ENCODE measurements at regions not wholly inside any gene's neighbourhood (a gene's known extent, or its start where the extent isn't known, plus 50 kb on each side); places are given as distances from the start of the nearest gene placed in this dataset.

DNA sequence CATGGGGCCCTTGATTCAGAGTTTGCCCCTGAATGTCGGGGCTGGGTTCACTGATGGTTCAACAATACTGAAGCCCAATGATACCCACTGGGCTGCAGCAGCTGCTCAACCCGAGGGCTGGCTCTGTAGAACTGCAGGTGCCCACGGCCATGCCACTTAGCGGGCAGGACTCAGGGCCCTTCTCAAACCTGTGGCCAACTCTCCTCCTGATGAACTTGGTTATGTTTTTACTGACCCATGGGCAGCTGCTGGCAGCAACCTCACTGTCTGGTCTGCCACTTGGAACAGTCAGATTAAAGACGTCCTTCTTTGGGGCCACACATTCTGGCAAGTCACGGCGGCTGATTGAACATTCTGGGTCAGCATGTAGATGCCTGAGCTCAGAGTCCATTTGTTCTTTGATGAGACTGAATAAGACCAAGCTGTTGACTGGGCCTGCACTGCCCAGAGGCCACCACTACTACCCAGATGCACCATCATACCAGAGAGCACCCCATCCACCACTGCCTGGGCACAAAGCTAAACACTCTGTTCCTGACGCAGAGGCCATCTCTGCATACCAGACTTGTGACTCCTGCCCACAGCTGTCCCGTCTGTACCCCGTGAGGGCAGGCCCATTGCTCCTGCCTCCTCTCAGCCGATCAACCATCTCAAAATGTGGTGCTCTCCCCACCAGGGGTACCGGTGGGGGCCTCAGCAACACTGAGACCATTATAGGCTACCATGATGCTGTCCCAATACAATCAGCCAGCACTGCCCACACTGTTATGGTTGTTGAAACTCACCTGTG, 67.8 kb downstream of the SHANK2 start (continued):
- no peak for TF ChIP-seq ZNF133 (tag by site-specific recombination; IDR thresholded peaks at IDR 0.05)
- TF ChIP-seq, protein P1, sequence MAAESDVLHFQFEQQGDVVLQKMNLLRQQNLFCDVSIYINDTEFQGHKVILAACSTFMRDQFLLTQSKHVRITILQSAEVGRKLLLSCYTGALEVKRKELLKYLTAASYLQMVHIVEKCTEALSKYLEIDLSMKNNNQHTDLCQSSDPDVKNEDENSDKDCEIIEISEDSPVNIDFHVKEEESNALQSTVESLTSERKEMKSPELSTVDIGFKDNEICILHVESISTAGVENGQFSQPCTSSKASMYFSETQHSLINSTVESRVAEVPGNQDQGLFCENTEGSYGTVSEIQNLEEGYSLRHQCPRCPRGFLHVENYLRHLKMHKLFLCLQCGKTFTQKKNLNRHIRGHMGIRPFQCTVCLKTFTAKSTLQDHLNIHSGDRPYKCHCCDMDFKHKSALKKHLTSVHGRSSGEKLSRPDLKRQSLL (tag by site-specific recombination; IDR thresholded peaks at IDR 0.05), result no peak
- no peak for TF ChIP-seq ZNF423 (tag by site-specific recombination; IDR thresholded peaks at IDR 0.05)
- TF ChIP-seq ZNF433 (tag by site-specific recombination; IDR thresholded peaks at IDR 0.05; ENCODE audit: low read depth), result no peak
- TF ChIP-seq ZBTB1 (tag by site-specific recombination; IDR thresholded peaks at IDR 0.05), result no peak
- no peak for TF ChIP-seq ZNF621 (tag by site-specific recombination; IDR thresholded peaks at IDR 0.05)

DNA sequence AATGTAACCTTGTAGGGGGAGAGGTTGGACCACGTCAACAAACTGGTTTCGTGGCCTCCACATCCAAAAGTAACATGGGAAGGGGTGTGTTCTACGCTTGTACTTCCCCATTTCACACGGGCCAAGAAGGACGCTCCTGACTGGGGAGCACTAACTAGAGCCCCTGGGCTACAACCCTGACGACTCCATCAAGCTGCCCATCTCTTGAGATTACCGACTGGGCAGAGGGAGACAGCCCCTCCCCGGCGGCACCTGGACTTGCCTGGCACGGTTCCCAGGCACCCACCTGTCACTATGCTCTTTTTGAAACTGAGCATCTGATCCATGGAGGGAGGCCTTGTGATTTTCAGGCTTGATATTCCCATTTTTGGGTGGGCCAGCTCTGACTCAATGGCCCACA, 68.5 kb downstream of the SHANK2 start:
- Histone ChIP-seq H3K9me3 (ENCODE audit: control insufficient read depth, insufficient read depth, low read depth, low read length) (no peaks in the 10 kb centered on the region), H3K4me3 (ENCODE audit: low read depth, low read length) (no peak overlapping the region), H3K4me1 (ENCODE audit: control insufficient read depth, insufficient read depth, low read length) (no peaks in the 10 kb centered on the region), H3K36me3 (ENCODE audit: control insufficient read depth in 2 of 2, insufficient read depth in 1 of 2, low read length in 2 of 2) (no peaks in the 10 kb centered on the region), H3K27ac (ENCODE audit: extremely low read depth, low read depth, low read length) (no peak overlapping the region)
- POLR2A ChIA-PET, result no interaction called here
- CTCF ChIA-PET, result no interaction called here
- TF ChIP-seq, protein P2, sequence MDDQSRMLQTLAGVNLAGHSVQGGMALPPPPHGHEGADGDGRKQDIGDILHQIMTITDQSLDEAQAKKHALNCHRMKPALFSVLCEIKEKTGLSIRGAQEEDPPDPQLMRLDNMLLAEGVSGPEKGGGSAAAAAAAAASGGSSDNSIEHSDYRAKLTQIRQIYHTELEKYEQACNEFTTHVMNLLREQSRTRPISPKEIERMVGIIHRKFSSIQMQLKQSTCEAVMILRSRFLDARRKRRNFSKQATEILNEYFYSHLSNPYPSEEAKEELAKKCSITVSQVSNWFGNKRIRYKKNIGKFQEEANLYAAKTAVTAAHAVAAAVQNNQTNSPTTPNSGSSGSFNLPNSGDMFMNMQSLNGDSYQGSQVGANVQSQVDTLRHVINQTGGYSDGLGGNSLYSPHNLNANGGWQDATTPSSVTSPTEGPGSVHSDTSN (CRISPR knock-in tag; IDR thresholded peaks at IDR 0.05), result no peak
- TF ChIP-seq ZNF221 (tag by site-specific recombination; IDR thresholded peaks at IDR 0.05; ENCODE audit: borderline replicate concordance), result no peak
- no peak for TF ChIP-seq ZNF24 (tag by site-specific recombination; IDR thresholded peaks at IDR 0.05)
- no peak for TF ChIP-seq ZNF274 (IDR thresholded peaks at IDR 0.05; ENCODE audit: low read length)
- TF ChIP-seq ZNF274 (tag by site-specific recombination; IDR thresholded peaks at IDR 0.05; ENCODE audit: borderline replicate concordance), result no peak
- no peak for TF ChIP-seq ZNF660 (tag by site-specific recombination; IDR thresholded peaks at IDR 0.05)
- no peak for TF ChIP-seq ZNF621 (tag by site-specific recombination; IDR thresholded peaks at IDR 0.05)
- TF ChIP-seq ZNF704 (tag by site-specific recombination; IDR thresholded peaks at IDR 0.05), result no peak
- no peak for TF ChIP-seq ZNF423 (tag by site-specific recombination; IDR thresholded peaks at IDR 0.05)
- TF ChIP-seq, protein P3, sequence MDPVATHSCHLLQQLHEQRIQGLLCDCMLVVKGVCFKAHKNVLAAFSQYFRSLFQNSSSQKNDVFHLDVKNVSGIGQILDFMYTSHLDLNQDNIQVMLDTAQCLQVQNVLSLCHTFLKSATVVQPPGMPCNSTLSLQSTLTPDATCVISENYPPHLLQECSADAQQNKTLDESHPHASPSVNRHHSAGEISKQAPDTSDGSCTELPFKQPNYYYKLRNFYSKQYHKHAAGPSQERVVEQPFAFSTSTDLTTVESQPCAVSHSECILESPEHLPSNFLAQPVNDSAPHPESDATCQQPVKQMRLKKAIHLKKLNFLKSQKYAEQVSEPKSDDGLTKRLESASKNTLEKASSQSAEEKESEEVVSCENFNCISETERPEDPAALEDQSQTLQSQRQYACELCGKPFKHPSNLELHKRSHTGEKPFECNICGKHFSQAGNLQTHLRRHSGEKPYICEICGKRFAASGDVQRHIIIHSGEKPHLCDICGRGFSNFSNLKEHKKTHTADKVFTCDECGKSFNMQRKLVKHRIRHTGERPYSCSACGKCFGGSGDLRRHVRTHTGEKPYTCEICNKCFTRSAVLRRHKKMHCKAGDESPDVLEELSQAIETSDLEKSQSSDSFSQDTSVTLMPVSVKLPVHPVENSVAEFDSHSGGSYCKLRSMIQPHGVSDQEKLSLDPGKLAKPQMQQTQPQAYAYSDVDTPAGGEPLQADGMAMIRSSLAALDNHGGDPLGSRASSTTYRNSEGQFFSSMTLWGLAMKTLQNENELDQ (tag by site-specific recombination; IDR thresholded peaks at IDR 0.05; ENCODE audit: low read depth), result no peak
- no peak for TF ChIP-seq ZNF549 (tag by site-specific recombination; IDR thresholded peaks at IDR 0.05)
- TF ChIP-seq ZNF26 (tag by site-specific recombination; IDR thresholded peaks at IDR 0.05), result no peak
- no peak for TF ChIP-seq SCRT1 (tag by site-specific recombination; IDR thresholded peaks at IDR 0.05; ENCODE audit: borderline replicate concordance)
- no peak for TF ChIP-seq TCF7L2 (IDR thresholded peaks at IDR 0.05; ENCODE audit: borderline replicate concordance, low read depth, low read length)
- no peak for TF ChIP-seq ZNF433 (tag by site-specific recombination; IDR thresholded peaks at IDR 0.05; ENCODE audit: low read depth)
- TF ChIP-seq BCL6B (tag by site-specific recombination; IDR thresholded peaks at IDR 0.05), result no peak
- TF ChIP-seq ZNF548 (tag by site-specific recombination; IDR thresholded peaks at IDR 0.05), result no peak

All from HEK293 (cell line).